Caco-2 (cell line): ENCODE measurements at regions not wholly inside any gene's neighbourhood (a gene's known extent, or its start where the extent isn't known, plus 50 kb on each side); places are given as distances from the start of the nearest gene placed in this dataset.

ENCODE experiments used
- BruUV-seq: library from RNA; stranded (reverse); fragments of 400-500 nt; replicated peaks from 2 replicates; lab custom pipeline; 2021; lab: Mats Ljungman, UMichigan
- CTCF ChIA-PET: fragments of 300-600 bp; sonication (Branson Sonifier 250); formaldehyde crosslinking; loops from one replicate; lab custom pipeline; 2022; ENCODE audit warnings: antibody characterized with exemption; lab: Charles Lee
- POLR2A ChIA-PET: fragments of 300-600 bp; sonication (Branson Sonifier 250); formaldehyde crosslinking; loops from one replicate; lab custom pipeline; 2022; ENCODE audit warnings: antibody characterized with exemption; lab: Charles Lee
- DNase-seq, 2 experiments: peaks; one replicate each; pipeline versions ENCODE4 v3.0.0 to v3.0.0-alpha.2; 2020 to 2022
- H3K27me3 ChIP-seq: replicated peaks from 2 replicates; pipeline ENCODE4 v1.6.0; 2011; ENCODE audit warnings: low read length; ENCODE audit not compliant: control insufficient read depth, insufficient read depth
- H3K36me3 ChIP-seq: 2 replicates; pipeline ENCODE4 v1.5.1; 2011; ENCODE audit warnings: low read length; ENCODE audit not compliant: control insufficient read depth, insufficient read depth
- H3K4me1 ChIP-seq: fragments of 250-450 bp; sonication (Bioruptor Pico); 2 replicates; pipeline ENCODE4 v1.5.1; 2020; ENCODE audit warnings: mild to moderate bottlenecking
- H3K4me3 ChIP-seq: 2 replicates; pipeline ENCODE4 v1.5.1; 2011; ENCODE audit warnings: low read depth, mild to moderate bottlenecking, control low read depth, low read length
- H3K9me3 ChIP-seq: fragments of 250-450 bp; sonication (Bioruptor Pico); 2 replicates; pipeline ENCODE4 v1.5.1; 2020; ENCODE audit warnings: mild to moderate bottlenecking, moderate library complexity
- H3K27ac Mint-ChIP-seq: one replicate; pipeline ENCODE4 v1.8.0; 2022; ENCODE audit warnings: mixed read lengths; ENCODE audit not compliant: unreplicated experiment
- H3K27me3 Mint-ChIP-seq: one replicate; pipeline ENCODE4 v1.8.0; 2022; ENCODE audit warnings: mixed read lengths; ENCODE audit not compliant: insufficient read depth, unreplicated experiment
- H3K36me3 Mint-ChIP-seq: one replicate; pipeline ENCODE4 v1.8.0; 2022; ENCODE audit warnings: mild to moderate bottlenecking, mixed read lengths; ENCODE audit not compliant: insufficient read depth, unreplicated experiment
- H3K4me1 Mint-ChIP-seq: one replicate; pipeline ENCODE4 v1.8.0; 2022; ENCODE audit warnings: low read depth, mixed read lengths; ENCODE audit not compliant: unreplicated experiment
- H3K4me3 Mint-ChIP-seq: one replicate; pipeline ENCODE4 v1.8.0; 2022; ENCODE audit warnings: mild to moderate bottlenecking, moderate library complexity, mixed read lengths; ENCODE audit not compliant: unreplicated experiment
- H3K9me3 Mint-ChIP-seq: one replicate; pipeline ENCODE4 v1.8.0; 2022; ENCODE audit warnings: mixed read lengths; ENCODE audit not compliant: unreplicated experiment
- CTCF ChIP-seq, 2 experiments: fragments of 200-600 bp in 1 of 2; IDR thresholded peaks; 1 replicate in 1 of 2; 2 replicates in 1 of 2; pipeline versions ENCODE4 v1.5.1 to v1.8.0; 2011 to 2022; ENCODE audit warnings: antibody characterized with exemption in 1 of 2, control low read depth in 1 of 2, inconsistent platforms in 1 of 2, low read depth in 1 of 2, low read length in 1 of 2, mild to moderate bottlenecking in 1 of 2, moderate library complexity in 1 of 2; ENCODE audit not compliant: insufficient read depth in 1 of 2, severe bottlenecking in 1 of 2, unreplicated experiment in 1 of 2
- intact Hi-C: fragments of 100-400 bp; cut with micrococcal nuclease; formaldehyde crosslinking; loops from one replicate; pipeline ENCODE4 v1.10.0; 2022; ENCODE audit not compliant: unreplicated experiment

- H3K27me3 ChIP-seq = no peaks in the 10 kb centered on the region
- no peak for TF ChIP-seq CTCF (IDR thresholded peaks at IDR 0.05; ENCODE audit: insufficient read depth in 1 of 2, low read depth in 1 of 2, low read length in 1 of 2, severe bottlenecking in 1 of 2, unreplicated experiment in 1 of 2)
- no TSS peak for BruUV-seq
- Mint-ChIP-seq H3K27me3 (peaks cover 5% of the 10 kb centered on the region), H3K36me3 (no peaks in the 10 kb centered on the region), H3K9me3 (no peaks in the 10 kb centered on the region), H3K4me3 (no peak overlapping the region), H3K27ac (no peak overlapping the region), H3K4me1 (no peaks in the 10 kb centered on the region)
- no peak overlapping the region for H3K4me3 ChIP-seq
- intact Hi-C loops = no loop called here
- POLR2A ChIA-PET = no interaction called here
- no peaks in the 10 kb centered on the region for H3K36me3 ChIP-seq
- CTCF ChIA-PET = interaction anchor here (0.6 kb wide), 1 partner anchor 421 kb away, joined by 3 read pairs; no protein-coding TSS in a partner anchor
- no peaks in the 10 kb centered on the region for H3K4me1 ChIP-seq
- no peak for DNase-seq
- no peaks in the 10 kb centered on the region for H3K9me3 ChIP-seq
Observed at GRCh38 chr20:39850246-39850645, 838.8 kb downstream of the MAFB start.

GRCh38 chr20:39849664-39850063, 839.4 kb downstream of the MAFB start:
- Histone ChIP-seq H3K9me3 (no peaks in the 10 kb centered on the region), H3K4me1 (no peaks in the 10 kb centered on the region), H3K27me3 (no peaks in the 10 kb centered on the region), H3K4me3 (no peak overlapping the region), H3K36me3 (no peaks in the 10 kb centered on the region)
- Mint-ChIP-seq H3K4me3 (no peak overlapping the region), H3K27ac (no peak overlapping the region), H3K36me3 (no peaks in the 10 kb centered on the region), H3K27me3 (peaks cover 9% of the 10 kb centered on the region), H3K4me1 (no peaks in the 10 kb centered on the region), H3K9me3 (no peaks in the 10 kb centered on the region)
- TF ChIP-seq CTCF (IDR thresholded peaks at IDR 0.05; ENCODE audit: insufficient read depth in 1 of 2, low read depth in 1 of 2, low read length in 1 of 2, severe bottlenecking in 1 of 2, unreplicated experiment in 1 of 2) = no peak
- ChIA-PET CTCF (interaction anchor here (0.6 kb wide), 1 partner anchor 420 kb away, joined by 3 read pairs; no protein-coding TSS in a partner anchor), POLR2A (no interaction called here)
- no TSS peak for BruUV-seq
- intact Hi-C loops = no loop called here
- no peak for DNase-seq

- Histone ChIP-seq H3K4me3 (no peak overlapping the region), H3K9me3 (no peaks in the 10 kb centered on the region), H3K36me3 (no peaks in the 10 kb centered on the region), H3K4me1 (no peaks in the 10 kb centered on the region), H3K27me3 (no peaks in the 10 kb centered on the region)
- H3K4me1 Mint-ChIP-seq = no peaks in the 10 kb centered on the region
- ChIA-PET CTCF (no interaction called here), POLR2A (no interaction called here)
- H3K27ac Mint-ChIP-seq = no peak overlapping the region
- H3K27me3 Mint-ChIP-seq = peaks cover 10% of the 10 kb centered on the region
- no peak for DNase-seq
- BruUV-seq = no TSS peak
- intact Hi-C loops = no loop called here
- H3K9me3 Mint-ChIP-seq = no peaks in the 10 kb centered on the region
- TF ChIP-seq CTCF (IDR thresholded peaks at IDR 0.05; ENCODE audit: insufficient read depth in 1 of 2, low read depth in 1 of 2, low read length in 1 of 2, severe bottlenecking in 1 of 2, unreplicated experiment in 1 of 2) = no peak
- H3K4me3 Mint-ChIP-seq = no peak overlapping the region
- H3K36me3 Mint-ChIP-seq = no peaks in the 10 kb centered on the region
Observed at GRCh38 chr20:39849171-39849570, 839.9 kb downstream of the MAFB start.
